ENCODE measurements at regions not wholly inside any gene's neighbourhood (a gene's known extent, or its start where the extent isn't known, plus 50 kb on each side); places are given as distances from the start of the nearest gene placed in this dataset.

DNA sequence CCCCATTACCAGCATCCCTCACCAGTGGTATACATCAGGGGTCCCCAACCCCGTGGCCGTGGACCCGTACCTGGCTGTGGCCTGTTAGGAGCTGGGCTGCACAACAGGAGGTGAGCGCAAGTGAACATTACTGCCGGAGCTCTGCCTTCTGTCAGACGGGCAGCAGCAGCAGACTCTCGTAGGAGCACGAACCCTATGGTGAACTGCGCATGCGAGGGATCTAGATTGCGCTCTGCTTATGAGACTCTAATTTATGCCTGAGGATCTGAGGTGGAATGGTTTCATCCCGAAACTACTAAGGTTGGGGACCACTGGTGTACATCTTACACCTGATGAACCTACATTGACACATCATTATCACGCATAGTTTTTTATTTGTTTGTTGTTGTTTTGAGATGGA, 52.8 kb upstream of the DHX15 start:
- DNase-seq (ENCODE audit: low spot score) (no peak), FAIRE-seq (no peak)

DNA sequence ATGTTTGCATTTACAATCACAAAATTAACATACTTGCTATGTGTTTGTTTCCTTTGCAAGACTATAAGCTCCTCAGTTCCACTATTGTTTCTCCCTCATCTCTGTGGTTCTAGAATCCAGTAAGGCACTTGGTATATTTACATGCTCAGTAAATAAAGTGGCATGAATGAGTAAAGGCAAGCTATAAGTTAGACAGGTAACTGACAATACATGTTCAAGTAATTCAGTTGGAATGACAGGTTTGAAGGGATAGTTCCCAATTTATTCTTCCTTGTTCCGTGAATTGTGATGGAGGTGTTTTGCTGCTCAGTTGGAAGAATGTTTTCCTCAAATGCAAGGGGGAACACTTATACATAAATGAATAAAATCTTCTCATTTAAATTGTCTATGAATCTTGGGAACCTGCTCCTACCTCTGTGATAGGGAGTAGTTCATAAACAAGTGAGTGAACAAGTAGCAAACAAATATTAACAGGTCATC, 54.1 kb upstream of the DHX15 start:
- no peak for FAIRE-seq
- DNase-seq (ENCODE audit: low spot score): no peak

DNA sequence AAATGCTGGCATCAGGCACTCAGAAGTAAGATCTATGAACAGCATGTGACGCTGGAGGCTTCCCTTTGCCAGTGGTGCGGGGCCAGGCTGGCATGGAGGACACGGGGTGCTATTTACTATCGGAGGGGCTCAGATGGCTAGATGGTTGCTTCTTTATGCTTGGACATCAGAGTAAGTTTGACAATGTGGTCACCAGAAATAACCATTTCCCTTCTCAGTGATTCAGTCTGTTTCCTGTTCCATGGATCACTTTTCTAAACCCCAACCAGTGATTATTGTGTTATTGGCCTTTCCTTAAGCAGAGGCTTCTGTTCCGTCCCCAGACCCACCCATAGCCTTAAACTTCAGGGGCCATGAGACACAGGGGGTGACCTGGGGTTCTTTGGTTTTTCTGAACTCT, 55.4 kb upstream of the DHX15 start:
- no peak for FAIRE-seq
- no peak for DNase-seq (ENCODE audit: low spot score)

DNA sequence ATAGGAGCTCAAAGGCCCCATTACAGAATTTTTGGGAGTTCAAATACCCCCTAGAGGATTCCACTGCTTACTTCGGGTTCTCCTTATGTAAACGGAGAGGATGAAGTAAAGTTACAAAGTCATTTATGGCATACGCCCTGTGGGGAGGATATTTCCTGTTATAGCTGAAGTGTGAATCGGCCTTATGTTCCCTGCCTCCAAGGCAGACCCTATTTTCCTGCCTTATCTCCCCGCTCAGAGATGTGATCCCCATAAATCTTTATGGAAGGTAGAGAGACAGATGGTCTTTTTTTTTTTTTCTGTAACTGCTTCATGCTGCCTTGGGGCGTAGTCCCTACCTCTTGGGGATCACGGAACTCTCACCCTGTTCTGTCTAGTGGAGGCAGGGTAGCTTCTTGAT, 56.0 kb upstream of the DHX15 start:
- DNase-seq (ENCODE audit: low spot score) (no peak), FAIRE-seq (no peak)

DNA sequence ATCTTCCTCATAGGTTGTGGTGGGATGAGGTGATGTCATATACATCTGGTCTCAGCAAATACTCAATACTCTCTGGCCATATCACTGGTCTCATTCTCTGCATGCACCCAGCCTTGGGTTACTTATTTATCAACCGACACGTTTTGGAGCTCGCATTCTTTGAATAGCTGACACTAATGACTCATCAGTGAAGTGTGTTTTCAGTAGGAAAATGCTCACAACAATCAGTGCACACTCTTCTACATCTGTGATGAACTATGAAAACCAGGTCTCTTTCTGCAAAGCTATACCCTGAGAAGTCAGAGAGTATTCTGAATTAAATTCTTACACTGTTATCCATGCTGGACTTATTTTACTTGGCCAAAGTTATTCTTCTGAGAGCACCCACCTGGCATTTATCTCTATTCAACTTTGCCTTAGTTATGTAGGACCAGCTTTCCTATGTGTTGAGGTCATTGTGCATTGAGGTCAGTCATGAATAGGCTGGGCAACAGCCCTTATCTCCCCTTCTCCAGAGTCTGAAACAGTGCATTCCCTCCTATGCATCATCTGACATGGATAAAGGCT, 58.7 kb upstream of the DHX15 start:
- DNase-seq (ENCODE audit: low spot score) (peak; percentile 97), FAIRE-seq (peak; percentile 96)

DNA sequence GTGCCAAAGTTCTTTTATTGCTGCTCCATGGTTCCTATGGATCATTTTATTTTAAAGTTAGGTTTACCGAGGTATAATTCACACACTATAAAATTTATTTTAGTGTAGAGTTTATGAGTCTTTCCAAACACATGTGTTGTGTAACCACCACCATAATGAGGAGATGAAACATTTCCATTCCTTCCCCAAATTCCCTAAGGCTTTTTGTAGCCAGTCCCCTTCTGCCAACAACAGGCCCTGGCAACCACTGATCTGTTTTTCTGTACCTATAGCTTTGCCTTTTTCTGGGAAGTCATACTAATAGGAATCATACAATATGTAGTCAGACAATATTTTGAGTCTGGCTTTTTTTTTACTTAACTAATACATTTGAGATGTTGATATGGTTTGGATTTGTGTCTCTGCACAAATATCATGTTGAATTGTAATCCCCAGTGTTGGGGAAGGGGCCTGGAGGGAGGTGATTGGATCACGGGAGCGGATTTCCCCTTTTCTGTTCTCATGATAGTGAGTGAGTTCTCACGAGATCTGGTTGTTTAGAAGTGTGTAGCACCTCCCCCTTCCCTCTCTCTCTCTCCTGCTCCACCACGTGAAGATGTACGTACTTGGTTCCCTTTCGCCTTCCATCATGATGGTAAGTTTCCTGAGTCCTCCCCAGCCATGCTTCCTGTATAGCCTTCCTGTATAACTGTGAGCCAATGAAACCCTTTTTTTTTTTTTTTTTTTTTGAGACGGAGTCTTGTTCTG, 59.6 kb upstream of the DHX15 start:
- DNase-seq (ENCODE audit: low spot score) (no peak), FAIRE-seq (no peak)

DNA sequence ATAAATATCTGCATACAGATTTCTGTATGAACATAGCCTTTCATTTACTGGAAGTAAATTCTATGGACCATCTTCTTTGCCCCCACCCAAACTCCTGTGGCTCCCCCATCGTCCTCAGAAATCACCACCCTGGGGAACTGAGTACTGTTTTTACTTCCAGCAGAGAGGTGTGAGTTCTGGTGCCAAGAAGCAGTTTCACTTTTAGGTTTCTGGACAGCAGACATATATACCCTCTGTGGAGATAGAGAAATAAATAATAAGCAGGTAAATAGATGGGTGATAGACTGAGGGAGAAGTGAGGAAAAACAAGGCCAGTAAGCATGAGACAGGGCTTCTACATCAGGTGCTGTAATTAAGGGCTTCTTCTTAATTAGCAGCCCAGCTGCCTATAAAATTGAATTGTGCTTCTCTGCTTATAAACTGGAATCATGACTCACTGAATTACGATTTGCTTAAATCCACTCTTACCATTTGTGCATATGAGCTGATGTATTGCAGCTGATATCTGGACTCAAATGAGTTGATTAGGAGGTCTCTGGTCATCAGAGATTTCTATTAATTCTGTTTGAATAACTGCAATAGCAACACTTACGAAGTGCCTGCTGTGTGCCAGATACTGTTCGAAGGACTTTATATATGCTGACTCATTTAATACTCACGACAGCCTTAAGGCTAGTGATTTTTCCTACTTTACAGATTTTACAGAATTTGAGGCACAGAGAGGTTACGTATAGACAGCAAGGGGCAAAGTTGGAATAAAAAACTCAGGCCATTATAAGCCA, 60.8 kb upstream of the DHX15 start:
- peak; percentile 31 for FAIRE-seq
- DNase-seq (ENCODE audit: low spot score): no peak

DNA sequence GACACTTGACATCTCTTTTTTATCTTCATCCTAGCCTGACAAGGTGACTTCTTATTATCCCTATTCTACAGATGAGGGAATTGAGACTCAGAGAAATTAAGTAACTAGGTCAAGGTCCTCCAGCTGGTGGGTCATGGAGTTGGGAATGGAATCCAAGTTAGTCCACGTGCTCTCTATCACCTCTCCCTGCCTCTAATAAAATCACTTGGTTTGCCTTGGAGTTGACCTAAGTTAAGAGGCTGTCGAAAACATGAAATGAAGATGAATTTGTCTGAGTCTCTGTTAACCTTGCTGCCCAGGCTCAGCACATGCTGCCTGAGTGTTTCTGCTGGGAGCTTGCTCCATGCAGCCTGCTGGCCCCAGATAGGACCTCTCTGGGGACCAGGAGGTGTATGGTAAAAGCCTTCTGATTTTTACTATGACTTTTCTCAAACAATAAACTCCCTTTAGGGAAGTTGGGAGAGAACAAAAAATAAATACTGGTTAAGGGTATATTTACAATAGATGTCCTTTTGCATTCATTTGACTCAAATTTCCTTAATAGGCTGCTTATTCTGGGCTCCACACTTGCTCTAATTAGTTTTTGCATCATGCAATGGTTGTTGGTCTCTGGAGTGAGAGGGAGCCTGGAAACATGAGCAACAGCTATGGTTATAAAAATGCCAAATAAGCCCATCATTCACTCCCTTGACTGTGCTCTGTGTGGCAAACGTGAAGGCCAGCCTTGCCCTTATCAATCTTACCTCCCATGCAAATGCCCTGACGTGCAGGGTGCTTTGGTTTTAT, 61.6 kb upstream of the DHX15 start:
- DNase-seq (ENCODE audit: low spot score) (no peak), FAIRE-seq (no peak)

DNA sequence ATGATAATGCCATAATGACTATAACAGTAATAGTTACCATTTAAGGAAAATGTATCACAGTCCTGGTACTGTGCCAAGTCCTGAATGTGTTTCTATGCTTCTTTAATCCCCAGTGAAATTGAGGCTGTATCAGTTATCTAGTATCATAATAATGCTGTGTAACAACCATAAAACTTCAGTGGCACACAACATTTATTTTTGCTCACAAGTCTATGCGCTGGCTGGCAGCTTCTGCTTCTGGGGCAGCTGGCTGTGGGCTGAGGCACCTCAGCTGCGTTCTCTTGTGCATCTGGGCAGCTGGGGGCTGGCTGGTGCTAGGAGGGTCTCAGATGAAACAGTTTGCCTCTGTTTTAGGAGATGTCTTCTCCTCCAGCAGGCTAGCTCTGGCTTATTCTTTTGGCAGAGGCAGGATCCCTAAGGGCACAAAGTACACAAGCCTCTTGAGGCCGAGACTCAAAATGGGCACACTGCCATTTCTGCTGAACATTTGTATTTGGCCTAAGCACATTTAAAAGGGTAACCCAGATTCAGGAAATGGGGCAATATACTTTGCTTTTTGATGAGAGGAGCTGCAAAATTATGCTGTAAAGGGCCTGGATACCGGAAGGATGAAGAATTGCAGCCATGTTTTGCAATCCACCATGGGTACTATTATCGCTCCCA, 62.6 kb upstream of the DHX15 start:
- no peak for FAIRE-seq
- DNase-seq (ENCODE audit: low spot score): no peak

DNA sequence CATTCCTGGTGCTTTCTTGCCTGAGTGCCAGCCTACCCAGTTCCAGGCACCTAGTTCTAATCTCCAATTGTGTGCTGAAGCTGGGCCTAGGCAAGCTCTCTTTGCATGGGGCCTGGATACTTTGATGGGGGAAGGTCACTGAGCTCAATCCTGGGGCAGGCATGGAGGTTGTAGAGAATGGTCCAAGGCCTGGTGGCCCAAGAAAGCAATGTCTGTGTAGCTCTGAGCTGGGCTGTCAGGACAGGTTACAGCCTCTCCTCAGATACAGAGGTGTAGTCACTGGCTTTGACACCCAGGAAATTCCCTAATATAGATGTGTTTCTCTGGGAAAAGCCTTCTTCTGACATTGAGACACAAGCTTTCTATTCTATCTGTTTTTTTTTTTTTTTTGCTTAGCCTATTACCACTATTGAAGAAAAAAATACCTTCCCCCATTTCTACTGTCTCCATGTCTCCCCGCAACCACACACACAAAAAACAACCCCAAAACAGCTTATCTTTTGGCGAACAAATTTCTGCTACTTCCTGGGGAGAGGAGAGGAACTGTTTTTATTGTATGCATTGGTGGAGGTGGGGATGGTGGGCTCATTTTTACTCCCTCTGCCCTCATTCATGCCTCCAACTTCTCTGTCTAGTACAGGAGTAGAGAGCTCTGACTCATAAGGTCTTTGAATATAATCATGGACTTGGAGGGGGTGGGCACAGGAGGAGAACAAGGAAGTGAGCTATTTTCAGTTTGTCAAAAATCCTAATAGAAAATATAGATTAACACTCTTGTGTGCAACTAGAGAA, 66.7 kb upstream of the DHX15 start:
- DNase-seq (ENCODE audit: low spot score) (no peak), FAIRE-seq (no peak)

DNA sequence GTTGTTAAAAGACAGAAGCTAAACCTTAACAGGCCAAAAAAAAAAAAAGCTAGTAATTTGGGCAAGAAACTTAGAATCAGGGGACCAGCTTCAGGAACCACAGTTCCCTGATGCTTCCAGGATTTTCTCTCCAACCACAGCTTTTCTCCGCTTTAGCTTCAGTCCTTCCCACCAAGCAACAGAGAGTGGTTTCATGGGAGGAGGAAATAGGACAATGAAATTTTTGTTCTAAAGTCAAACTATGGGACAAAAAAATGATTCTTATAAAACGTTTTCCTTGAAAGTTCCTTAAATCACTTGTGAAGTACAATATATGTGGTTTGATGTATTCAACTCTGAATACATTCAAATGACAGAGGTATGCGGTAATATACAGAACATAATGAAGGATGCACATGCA, 71.0 kb upstream of the DHX15 start:
- FAIRE-seq: no peak
- no peak for DNase-seq (ENCODE audit: low spot score)

DNA sequence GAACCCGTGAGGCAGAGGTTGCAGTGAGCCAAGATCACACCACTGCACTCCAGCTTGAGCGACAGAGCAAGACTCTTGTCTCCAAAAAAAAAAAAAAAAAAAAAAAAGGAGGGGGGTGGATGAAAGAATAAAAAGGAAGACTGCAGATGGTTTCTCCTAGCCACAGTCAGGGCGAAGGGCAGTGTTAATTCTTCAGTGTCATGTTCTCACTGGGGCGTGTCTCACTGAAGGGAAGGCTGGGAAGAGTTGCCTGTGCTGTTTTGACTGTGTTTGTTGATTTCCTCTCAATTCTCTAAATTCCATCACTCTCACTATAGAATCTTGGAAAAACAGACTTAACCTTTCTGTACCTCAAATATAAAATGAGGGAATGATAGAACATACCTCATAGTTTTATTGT, 71.6 kb upstream of the DHX15 start:
- DNase-seq (ENCODE audit: low spot score): peak; percentile 38

DNA sequence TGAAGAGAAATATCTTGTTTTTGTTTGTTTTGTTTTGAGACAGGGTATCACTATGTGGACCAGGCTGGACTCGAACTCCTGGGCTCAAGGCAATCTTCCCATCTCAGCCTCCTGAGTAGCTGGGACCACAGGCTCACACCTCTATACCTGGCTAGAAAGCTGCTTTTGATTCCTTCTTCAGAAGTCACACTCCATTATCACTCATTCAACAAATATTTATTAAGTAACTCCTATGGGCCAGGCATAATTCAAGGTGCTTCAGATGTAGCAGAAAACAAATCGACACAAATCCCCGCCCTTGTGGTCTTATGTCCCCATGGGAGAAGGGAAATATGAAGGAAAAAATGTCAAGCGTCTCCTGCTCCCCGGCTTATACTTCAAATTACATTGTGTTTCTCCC, 72.6 kb upstream of the DHX15 start:
- FAIRE-seq (no peak), DNase-seq (ENCODE audit: low spot score) (no peak)

More for the DNA sequence above, 71.6 kb upstream of the DHX15 start:
- FAIRE-seq: peak; percentile 81

DNA sequence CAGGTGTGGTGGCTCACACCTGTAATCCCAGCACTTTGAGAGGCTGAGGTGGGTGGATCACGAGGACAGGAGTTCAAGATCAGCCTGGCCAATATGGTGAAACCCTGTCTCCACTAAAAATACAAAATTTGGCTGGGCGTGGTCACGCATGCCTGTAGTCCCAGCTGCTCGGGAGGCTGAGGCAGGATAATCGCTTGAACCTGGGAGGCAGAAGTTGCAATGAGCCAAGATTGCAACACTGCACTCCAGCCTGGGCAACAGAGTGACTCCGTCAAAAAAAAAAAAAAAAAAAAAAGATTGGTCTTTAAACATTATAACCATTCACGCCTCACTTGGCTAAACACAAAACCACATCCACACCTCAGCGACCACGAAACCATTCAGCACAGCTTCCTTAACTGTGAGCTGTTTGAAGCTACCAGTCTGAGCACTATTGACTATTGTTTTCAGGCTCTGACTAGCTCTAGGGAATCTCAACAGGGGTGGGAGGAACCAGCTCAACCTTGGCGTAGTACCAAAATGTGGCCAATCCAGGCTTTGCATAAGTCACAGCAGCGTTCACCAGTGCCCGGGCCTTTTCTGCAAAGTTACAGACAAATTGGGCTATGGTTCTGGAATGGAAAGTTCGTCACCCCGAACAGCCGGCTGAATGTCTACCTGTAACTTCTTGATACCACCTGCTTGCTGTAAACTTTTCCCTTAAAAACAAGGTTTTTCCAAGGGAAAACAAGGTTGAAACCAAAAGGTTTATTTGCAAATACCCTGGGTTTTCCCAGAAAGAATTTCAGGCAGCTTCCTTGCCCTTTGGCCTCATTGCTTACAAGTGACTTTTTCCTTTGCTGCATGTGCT, 73.6 kb upstream of the DHX15 start:
- peak; percentile 99 for FAIRE-seq
- DNase-seq (ENCODE audit: low spot score): peak; percentile 99

DNA sequence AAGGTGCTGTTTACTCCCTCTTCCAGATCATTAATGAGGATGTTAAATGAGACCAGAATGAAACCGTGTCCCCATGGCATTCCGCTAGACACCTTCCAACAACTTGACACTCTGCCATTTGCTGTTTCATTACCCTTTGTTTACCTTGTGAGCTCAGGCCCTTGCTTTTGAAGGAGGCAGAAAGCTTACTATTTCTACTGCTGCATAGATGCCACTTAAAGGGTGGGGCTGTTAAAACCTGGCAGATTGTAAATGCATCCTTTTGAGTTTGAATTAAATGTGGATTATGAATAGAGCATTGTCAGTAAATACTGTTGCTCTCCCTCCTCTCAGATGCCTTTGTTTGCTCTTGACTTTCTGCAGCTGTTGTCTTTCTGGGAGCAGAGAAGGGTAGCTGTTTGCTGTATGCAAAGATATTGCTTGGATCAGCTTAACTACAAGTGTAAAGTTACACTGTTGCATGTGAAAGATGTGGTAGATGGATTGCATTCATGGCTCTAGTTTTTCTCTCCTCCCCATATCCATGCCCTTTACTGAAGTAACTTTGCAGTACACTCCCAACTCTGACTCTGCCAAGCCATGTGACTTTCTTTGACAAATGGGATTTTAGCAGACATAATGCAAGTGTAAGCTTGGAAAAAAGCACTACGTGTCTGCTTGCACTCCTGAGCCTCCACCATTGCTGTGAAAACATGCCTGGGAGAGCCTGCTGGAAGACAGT, 75.0 kb upstream of the DHX15 start:
- FAIRE-seq (no peak), DNase-seq (ENCODE audit: low spot score) (no peak)

DNA sequence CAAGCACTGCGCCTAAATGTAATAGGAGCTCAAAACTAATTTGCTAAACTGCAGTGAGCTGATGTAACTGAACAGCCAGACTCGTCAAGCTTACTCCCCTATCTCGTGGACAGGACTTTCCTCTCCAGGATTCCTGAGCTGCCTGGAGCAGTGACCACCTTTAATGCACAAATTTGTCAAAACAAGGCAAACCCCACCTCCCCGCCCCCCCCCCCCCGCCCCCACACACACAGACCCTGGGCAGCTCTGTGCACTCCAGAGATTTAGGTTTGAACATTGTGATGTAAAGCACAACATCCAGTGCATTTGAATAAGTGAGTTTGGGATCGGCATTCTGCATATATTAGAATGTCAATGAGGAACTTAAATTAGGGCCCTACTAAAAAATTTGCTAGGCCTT, 77.7 kb upstream of the DHX15 start:
- no peak for DNase-seq (ENCODE audit: low spot score)
- no peak for FAIRE-seq

DNA sequence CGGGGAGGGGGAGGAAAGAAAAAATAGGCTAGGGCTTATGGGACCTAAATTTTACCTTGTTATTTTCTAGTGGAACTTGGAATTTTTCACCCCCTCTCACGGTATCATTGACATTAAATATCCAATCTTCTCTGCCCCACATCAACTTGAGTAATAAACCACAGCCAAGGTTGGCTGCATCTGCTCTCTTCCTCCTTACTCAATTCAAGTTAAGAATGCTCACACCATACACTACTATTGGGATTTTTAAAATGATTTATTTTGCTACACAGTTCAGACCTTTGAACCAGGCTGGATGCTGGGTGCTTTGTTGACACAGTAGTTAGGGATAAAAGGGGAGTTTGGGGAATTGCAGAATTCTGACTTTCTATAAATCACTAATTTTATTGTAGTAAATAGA, 78.2 kb upstream of the DHX15 start:
- DNase-seq (ENCODE audit: low spot score) (no peak), FAIRE-seq (peak; percentile 11)

DNA sequence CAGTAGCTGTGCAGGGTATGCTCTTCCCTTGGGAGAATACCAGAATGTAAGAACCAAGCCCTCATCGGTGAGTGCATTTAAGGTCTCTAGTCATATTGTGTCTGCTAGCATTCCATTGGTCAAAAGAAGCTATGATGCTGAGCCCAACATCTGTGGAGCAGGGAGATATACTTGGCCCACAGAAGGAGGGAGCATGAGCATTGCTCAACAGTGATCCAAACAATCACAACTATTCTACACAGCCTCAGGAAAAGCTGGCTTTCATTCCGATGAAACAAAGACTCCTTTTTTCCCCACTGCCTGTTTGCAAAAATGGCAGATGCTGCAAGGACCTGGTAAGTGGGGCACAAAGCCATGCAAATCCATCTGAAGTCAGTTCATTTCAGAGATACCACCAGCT, 80.6 kb upstream of the DHX15 start:
- DNase-seq (ENCODE audit: low spot score): no peak
- FAIRE-seq: no peak

DNA sequence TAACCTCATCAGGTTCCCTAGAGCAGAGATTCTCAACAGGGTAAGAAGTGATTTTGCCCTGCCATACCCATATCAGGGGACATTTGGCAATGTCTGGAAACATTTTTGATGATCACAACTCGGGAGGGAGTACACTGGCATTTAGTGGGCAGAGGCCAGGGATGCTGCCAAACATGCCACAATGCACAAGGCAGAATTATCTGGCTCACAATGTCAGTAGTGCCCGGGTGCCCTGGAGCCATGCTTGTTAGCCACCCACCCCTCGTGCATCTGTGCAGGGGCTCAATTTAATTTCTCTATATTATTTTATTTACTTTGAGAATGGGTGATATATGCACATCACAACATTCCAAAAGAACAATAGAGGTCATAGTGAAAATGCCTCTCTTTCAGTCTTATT, 82.0 kb upstream of the DHX15 start:
- no peak for FAIRE-seq
- DNase-seq (ENCODE audit: low spot score): no peak
